PC-3 (cell line): ENCODE measurements at regions not wholly inside any gene's neighbourhood (a gene's known extent, or its start where the extent isn't known, plus 50 kb on each side); places are given as distances from the start of the nearest gene placed in this dataset.

Experiments
- EZH2 ChIP-seq: fragments of 300-600 bp; sonication (generic); IDR thresholded peaks from one replicate; pipeline ENCODE4 v1.6.1; 2017; ENCODE audit warnings: antibody characterized with exemption, mild to moderate bottlenecking, low read length; ENCODE audit not compliant: unreplicated experiment
- TF ChIP-seq, protein P1 (sequence below): fragments of 300-600 bp; sonication (generic); conservative IDR thresholded peaks from 2 replicates; pipeline ENCODE4 v1.5.1; 2017; ENCODE audit warnings: antibody characterized with exemption, low read depth, mild to moderate bottlenecking, low read length

DNA sequence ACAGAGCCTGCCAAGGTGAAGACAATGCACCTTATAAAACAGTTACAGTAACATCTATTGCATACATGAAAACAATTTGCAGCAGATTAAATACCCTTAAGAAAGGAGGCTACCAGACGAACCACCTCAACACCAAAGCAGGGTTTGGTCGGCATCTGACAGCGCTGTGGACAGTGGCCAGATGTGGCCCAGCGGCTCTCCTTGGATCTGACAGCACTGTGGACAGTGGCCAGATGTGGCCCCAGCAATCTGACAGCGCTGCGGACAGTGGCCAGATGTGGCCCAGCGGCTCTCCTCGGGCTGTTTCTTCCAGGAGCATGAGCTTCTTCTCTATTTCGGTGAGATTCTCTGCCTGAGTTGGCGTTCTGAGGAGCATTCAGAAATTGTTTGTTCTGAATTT, 211.6 kb downstream of the ANKRD30B start:
- no peak for TF ChIP-seq EZH2
- TF ChIP-seq, protein P1, sequence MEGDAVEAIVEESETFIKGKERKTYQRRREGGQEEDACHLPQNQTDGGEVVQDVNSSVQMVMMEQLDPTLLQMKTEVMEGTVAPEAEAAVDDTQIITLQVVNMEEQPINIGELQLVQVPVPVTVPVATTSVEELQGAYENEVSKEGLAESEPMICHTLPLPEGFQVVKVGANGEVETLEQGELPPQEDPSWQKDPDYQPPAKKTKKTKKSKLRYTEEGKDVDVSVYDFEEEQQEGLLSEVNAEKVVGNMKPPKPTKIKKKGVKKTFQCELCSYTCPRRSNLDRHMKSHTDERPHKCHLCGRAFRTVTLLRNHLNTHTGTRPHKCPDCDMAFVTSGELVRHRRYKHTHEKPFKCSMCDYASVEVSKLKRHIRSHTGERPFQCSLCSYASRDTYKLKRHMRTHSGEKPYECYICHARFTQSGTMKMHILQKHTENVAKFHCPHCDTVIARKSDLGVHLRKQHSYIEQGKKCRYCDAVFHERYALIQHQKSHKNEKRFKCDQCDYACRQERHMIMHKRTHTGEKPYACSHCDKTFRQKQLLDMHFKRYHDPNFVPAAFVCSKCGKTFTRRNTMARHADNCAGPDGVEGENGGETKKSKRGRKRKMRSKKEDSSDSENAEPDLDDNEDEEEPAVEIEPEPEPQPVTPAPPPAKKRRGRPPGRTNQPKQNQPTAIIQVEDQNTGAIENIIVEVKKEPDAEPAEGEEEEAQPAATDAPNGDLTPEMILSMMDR: no peak
